Glutamatergic neuron (in vitro differentiated cells): ENCODE measurements at regions not wholly inside any gene's neighbourhood (a gene's known extent, or its start where the extent isn't known, plus 50 kb on each side); places are given as distances from the start of the nearest gene placed in this dataset.

ENCODE experiments used
- DNase-seq: peaks from one replicate; pipeline ENCODE4 v3.0.0; 2022
- H3K27ac Mint-ChIP-seq: one replicate; pipeline ENCODE4 v1.8.0; 2020; ENCODE audit warnings: mild to moderate bottlenecking, mixed read lengths, inconsistent platforms; ENCODE audit not compliant: unreplicated experiment
- H3K27me3 Mint-ChIP-seq: one replicate; pipeline ENCODE4 v1.8.0; 2020; ENCODE audit warnings: mild to moderate bottlenecking, moderate library complexity, mixed read lengths, inconsistent platforms; ENCODE audit not compliant: unreplicated experiment
- H3K36me3 Mint-ChIP-seq: one replicate; pipeline ENCODE4 v1.8.0; 2020; ENCODE audit warnings: mild to moderate bottlenecking, mixed read lengths, inconsistent platforms; ENCODE audit not compliant: unreplicated experiment
- H3K4me1 Mint-ChIP-seq: one replicate; pipeline ENCODE4 v1.8.0; 2020; ENCODE audit warnings: mild to moderate bottlenecking, low read depth, mixed read lengths, inconsistent platforms; ENCODE audit not compliant: unreplicated experiment
- H3K4me3 Mint-ChIP-seq: one replicate; pipeline ENCODE4 v1.8.0; 2020; ENCODE audit warnings: mild to moderate bottlenecking, mixed read lengths, inconsistent platforms; ENCODE audit not compliant: unreplicated experiment
- H3K9me3 Mint-ChIP-seq: one replicate; pipeline ENCODE4 v1.8.0; 2020; ENCODE audit warnings: mild to moderate bottlenecking, moderate library complexity, mixed read lengths, inconsistent platforms; ENCODE audit not compliant: unreplicated experiment
- TF ChIP-seq, protein P1 (sequence below): fragments of 200-600 bp; sonication (generic); IDR thresholded peaks from one replicate; pipeline ENCODE4 v1.5.0; 2021; ENCODE audit not compliant: partially characterized antibody, unreplicated experiment

DNA sequence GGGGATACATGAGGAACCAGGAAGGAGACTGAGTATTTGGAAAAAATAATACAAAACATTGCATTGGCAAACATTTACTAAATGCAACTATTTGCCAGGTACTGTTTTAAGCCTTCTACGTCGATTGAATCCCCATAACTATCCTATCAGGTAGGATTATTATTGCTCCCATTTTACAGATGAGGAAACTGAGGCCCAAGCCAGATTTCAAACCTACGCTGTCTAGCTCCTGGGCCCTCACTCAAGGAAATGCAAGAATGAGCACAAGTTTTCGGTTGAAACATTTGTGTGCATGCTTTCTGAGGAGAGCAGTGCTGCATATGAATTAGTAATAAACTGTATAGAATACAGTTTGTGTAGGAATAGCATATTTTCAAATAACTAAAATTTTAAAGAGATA, 206.7 kb downstream of the CEP135 start:
- no peak overlapping the region for H3K4me3 Mint-ChIP-seq
- H3K27me3 Mint-ChIP-seq = peaks cover 6% of the 10 kb centered on the region
- TF ChIP-seq, protein P1, sequence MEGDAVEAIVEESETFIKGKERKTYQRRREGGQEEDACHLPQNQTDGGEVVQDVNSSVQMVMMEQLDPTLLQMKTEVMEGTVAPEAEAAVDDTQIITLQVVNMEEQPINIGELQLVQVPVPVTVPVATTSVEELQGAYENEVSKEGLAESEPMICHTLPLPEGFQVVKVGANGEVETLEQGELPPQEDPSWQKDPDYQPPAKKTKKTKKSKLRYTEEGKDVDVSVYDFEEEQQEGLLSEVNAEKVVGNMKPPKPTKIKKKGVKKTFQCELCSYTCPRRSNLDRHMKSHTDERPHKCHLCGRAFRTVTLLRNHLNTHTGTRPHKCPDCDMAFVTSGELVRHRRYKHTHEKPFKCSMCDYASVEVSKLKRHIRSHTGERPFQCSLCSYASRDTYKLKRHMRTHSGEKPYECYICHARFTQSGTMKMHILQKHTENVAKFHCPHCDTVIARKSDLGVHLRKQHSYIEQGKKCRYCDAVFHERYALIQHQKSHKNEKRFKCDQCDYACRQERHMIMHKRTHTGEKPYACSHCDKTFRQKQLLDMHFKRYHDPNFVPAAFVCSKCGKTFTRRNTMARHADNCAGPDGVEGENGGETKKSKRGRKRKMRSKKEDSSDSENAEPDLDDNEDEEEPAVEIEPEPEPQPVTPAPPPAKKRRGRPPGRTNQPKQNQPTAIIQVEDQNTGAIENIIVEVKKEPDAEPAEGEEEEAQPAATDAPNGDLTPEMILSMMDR = no peak
- H3K27ac Mint-ChIP-seq = no peak overlapping the region
- peaks cover 6% of the 10 kb centered on the region for H3K9me3 Mint-ChIP-seq
- H3K36me3 Mint-ChIP-seq = peaks cover 4% of the 10 kb centered on the region
- peaks cover 23% of the 10 kb centered on the region for H3K4me1 Mint-ChIP-seq
- DNase-seq = no peak

DNA sequence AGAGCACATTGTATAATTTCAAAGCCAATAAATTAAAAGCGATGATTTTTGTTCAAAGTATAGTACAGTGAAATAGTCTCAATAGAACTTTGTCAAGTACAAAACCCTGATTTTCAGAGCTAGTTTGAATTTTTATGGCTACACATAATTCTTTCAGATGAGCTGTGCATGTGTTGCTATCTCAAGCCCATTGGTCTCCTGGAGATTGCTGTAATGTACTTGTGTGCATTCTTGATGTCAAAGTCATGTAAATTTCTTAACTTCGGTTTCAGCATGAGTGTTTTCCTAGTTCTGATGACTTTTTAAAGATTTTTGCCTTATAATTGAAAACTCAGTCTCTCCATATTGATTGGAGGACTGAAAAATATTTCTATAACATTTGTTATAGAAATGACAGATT, 200.8 kb downstream of the CEP135 start:
- Mint-ChIP-seq H3K4me1 (peaks cover 26% of the 10 kb centered on the region), H3K4me3 (no peak overlapping the region), H3K36me3 (peaks cover 4% of the 10 kb centered on the region), H3K9me3 (peaks cover 10% of the 10 kb centered on the region), H3K27ac (no peak overlapping the region), H3K27me3 (peaks cover 4% of the 10 kb centered on the region)
- no peak for DNase-seq
- TF ChIP-seq, protein P1 = no peak

DNA sequence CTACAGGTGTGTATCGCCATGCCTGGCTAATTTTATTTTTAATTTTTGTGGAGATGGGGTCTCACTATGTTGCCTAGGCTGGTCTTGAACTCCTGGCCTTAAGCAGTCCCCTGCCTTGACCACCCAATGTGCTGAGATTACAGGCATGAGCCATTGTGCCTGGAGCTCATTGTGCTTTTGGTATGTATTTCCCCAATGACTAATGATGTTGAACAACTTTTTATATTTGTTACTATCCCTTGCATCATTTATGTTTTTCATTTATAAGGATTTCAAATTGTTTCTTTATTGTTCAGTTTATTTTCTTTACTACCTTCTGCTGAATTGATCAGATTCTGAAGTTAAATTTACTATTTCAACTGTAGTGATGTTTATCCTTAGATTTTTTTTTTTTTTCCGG, 199.7 kb downstream of the CEP135 start:
- no peak overlapping the region for H3K27ac Mint-ChIP-seq
- peaks cover 25% of the 10 kb centered on the region for H3K4me1 Mint-ChIP-seq
- DNase-seq = no peak
- no peak overlapping the region for H3K4me3 Mint-ChIP-seq
- H3K27me3 Mint-ChIP-seq = peaks cover 4% of the 10 kb centered on the region
- H3K36me3 Mint-ChIP-seq = peaks cover 2% of the 10 kb centered on the region
- TF ChIP-seq, protein P1 = no peak
- peaks cover 10% of the 10 kb centered on the region for H3K9me3 Mint-ChIP-seq

GRCh38 chr4:56147371-56147770, 198.6 kb downstream of the CEP135 start:
- H3K4me3 Mint-ChIP-seq = no peak overlapping the region
- H3K36me3 Mint-ChIP-seq = no peaks in the 10 kb centered on the region
- peak overlapping the region; percentile 72 for H3K27ac Mint-ChIP-seq
- peaks cover 22% of the 10 kb centered on the region for H3K4me1 Mint-ChIP-seq
- H3K9me3 Mint-ChIP-seq = peaks cover 8% of the 10 kb centered on the region
- DNase-seq = no peak
- no peaks in the 10 kb centered on the region for H3K27me3 Mint-ChIP-seq
- TF ChIP-seq, protein P1 = no peak

- H3K36me3 Mint-ChIP-seq = no peaks in the 10 kb centered on the region
- H3K4me1 Mint-ChIP-seq = peaks cover 22% of the 10 kb centered on the region
- peak overlapping the region; percentile 72 for H3K27ac Mint-ChIP-seq
- TF ChIP-seq, protein P1 = no peak
- no peaks in the 10 kb centered on the region for H3K27me3 Mint-ChIP-seq
- H3K9me3 Mint-ChIP-seq = peaks cover 8% of the 10 kb centered on the region
- DNase-seq = no peak
- H3K4me3 Mint-ChIP-seq = peak overlapping the region; percentile 11
These were observed 198.2 kb downstream of the CEP135 start for GRCh38 chr4:56146956-56147355.
